B cell (primary cell): ENCODE measurements at regions not wholly inside any gene's neighbourhood (a gene's known extent, or its start where the extent isn't known, plus 50 kb on each side); places are given as distances from the start of the nearest gene placed in this dataset.

Experiments used
- ATAC-seq: fragments of 200-7000 bp; cut with Tn5 transposase; one replicate; pipeline ENCODE4 v1.10.0; 2021; ENCODE audit warnings: low read depth, mild to moderate bottlenecking, moderate number of reproducible peaks, moderate library complexity
- CTCF ChIA-PET: fragments of 350-600 bp; sonication (Branson Sonifier 250); formaldehyde crosslinking; loops from one replicate; lab custom pipeline; 2021; ENCODE audit warnings: antibody characterized with exemption, inconsistent platforms; lab: Charles Lee
- POLR2A ChIA-PET: fragments of 350-600 bp; sonication (Branson Sonifier 250); formaldehyde crosslinking; loops from one replicate; lab custom pipeline; 2021; ENCODE audit warnings: antibody characterized with exemption; lab: Charles Lee
- DNase-seq: peaks from one replicate; pipeline ENCODE4 v3.0.0; 2013
- H2AFZ ChIP-seq: 2 replicates; pipeline ENCODE4 v1.6.1; 2012; ENCODE audit warnings: mild to moderate bottlenecking, low read depth, low read length; ENCODE audit not compliant: insufficient read depth, poor library complexity, severe bottlenecking
- H3K27ac ChIP-seq, 2 donors: 1 replicate in 1 of 2; 2 replicates in 1 of 2; pipeline ENCODE4 v1.5.1; 2012 to 2013; ENCODE audit warnings: low read length in 2 of 2, mild to moderate bottlenecking in 2 of 2, moderate library complexity in 1 of 2
- H3K27me3 ChIP-seq, 4 experiments: fragments of 200-600 bp in 1 of 4; sonication (generic) in 1 of 4; replicated peaks in 1 of 4; 1 replicate in 2 of 4; 2 replicates in 2 of 4; pipeline versions ENCODE4 v1.6.1 to v1.7.0; 2013 to 2016; ENCODE audit warnings: low read length in 3 of 4, mild to moderate bottlenecking in 2 of 4, mixed read lengths in 1 of 4, moderate library complexity in 1 of 4; ENCODE audit not compliant: insufficient read depth in 4 of 4, control insufficient read depth in 3 of 4; ENCODE audit errors: control extremely low read depth in 1 of 4
- H3K36me3 ChIP-seq, 2 experiments: replicated peaks in 1 of 2; 1 replicate in 1 of 2; 2 replicates in 1 of 2; pipeline versions ENCODE4 v1.6.1 to v1.7.1; 2013; ENCODE audit warnings: low read length in 1 of 2; ENCODE audit not compliant: insufficient read depth in 2 of 2, control insufficient read depth in 1 of 2; ENCODE audit errors: control extremely low read depth in 1 of 2, extremely low read depth in 1 of 2
- H3K4me1 ChIP-seq, 2 donors: fragments of 200-600 bp in 1 of 2; sonication (generic) in 1 of 2; 1 replicate in 1 of 2; 2 replicates in 1 of 2; pipeline versions ENCODE4 v1.5.1 to v1.6.1; 2013 to 2017; ENCODE audit warnings: low read length in 2 of 2; ENCODE audit not compliant: control insufficient read depth in 2 of 2, insufficient read depth in 2 of 2
- H3K4me2 ChIP-seq: replicated peaks from 2 replicates; pipeline ENCODE3; 2012; ENCODE audit warnings: mild to moderate bottlenecking, low read depth, low read length; ENCODE audit not compliant: poor library complexity, severe bottlenecking
- H3K4me3 ChIP-seq, 5 experiments: fragments of 200-600 bp in 1 of 5; sonication (generic) in 1 of 5; 1 replicate in 3 of 5; 2 replicates in 2 of 5; pipeline versions ENCODE4 v1.5.1 to v1.7.0; 2011 to 2016; ENCODE audit warnings: low read length in 4 of 5, mild to moderate bottlenecking in 4 of 5, low read depth in 2 of 5, control low read depth in 1 of 5, moderate library complexity in 1 of 5; ENCODE audit not compliant: insufficient read depth in 1 of 5; ENCODE audit errors: control extremely low read depth in 1 of 5, extremely low read depth in 1 of 5
- H3K79me2 ChIP-seq: fragments of 200-600 bp; sonication (generic); one replicate; pipeline ENCODE4 v1.6.0; 2016; ENCODE audit warnings: low read length; ENCODE audit not compliant: control insufficient read depth, insufficient read depth
- H3K9ac ChIP-seq: fragments of 200-600 bp; sonication (generic); 2 replicates; pipeline ENCODE4 v1.6.1; 2017; ENCODE audit warnings: mild to moderate bottlenecking, low read length, moderate library complexity
- H3K9me3 ChIP-seq, 3 donors: one replicate each; pipeline versions ENCODE4 v1.6.1 to v1.7.1; 2013; ENCODE audit warnings: low read length in 2 of 3; ENCODE audit not compliant: control insufficient read depth in 2 of 3, insufficient read depth in 1 of 3; ENCODE audit errors: control extremely low read depth in 1 of 3
- H4K20me1 ChIP-seq: 2 replicates; pipeline ENCODE4 v1.6.0; 2012; ENCODE audit warnings: mild to moderate bottlenecking, low read length; ENCODE audit not compliant: insufficient read depth, control insufficient read depth, poor library complexity, severe bottlenecking
- H3K27ac Mint-ChIP-seq: one replicate; pipeline ENCODE4 v1.8.0; 2021; ENCODE audit warnings: mixed read lengths
- H3K27me3 Mint-ChIP-seq: one replicate; pipeline ENCODE4 v1.8.0; 2021; ENCODE audit warnings: mixed read lengths
- H3K4me1 Mint-ChIP-seq: one replicate; pipeline ENCODE4 v1.8.0; 2021; ENCODE audit warnings: mixed read lengths
- H3K4me3 Mint-ChIP-seq: one replicate; pipeline ENCODE4 v1.8.0; 2021; ENCODE audit warnings: mixed read lengths
- H3K9me3 Mint-ChIP-seq: one replicate; pipeline ENCODE4 v1.8.0; 2022; ENCODE audit warnings: mixed read lengths; ENCODE audit not compliant: insufficient read depth
- CTCF ChIP-seq: fragments of 200-600 bp; IDR thresholded peaks from one replicate; pipeline ENCODE4 v1.8.0; 2022; ENCODE audit warnings: antibody characterized with exemption, mild to moderate bottlenecking
- EZH2 ChIP-seq: IDR thresholded peaks from 2 replicates; pipeline ENCODE4 v1.6.1; 2012; ENCODE audit warnings: borderline replicate concordance, low read depth, mild to moderate bottlenecking, moderate library complexity, low read length; ENCODE audit not compliant: insufficient read depth, poor library complexity, severe bottlenecking
- WGBS: methylation state at CpG from one replicate; pipeline ENCODE4 v1.1.5; 2013; ENCODE audit warnings: missing lambda C conversion rate; ENCODE audit not compliant: insufficient coverage; 5-methylcytosine and 5-hydroxymethylcytosine counted together
- intact Hi-C: fragments of 100-400 bp; cut with micrococcal nuclease; formaldehyde crosslinking; loops from one replicate; pipeline ENCODE4 v1.10.0; 2022

GRCh38 chr2:34810456-34810855 lies 1211.4 kb upstream of the FAM98A start:
- no peak overlapping the region for H3K4me3 Mint-ChIP-seq
- WGBS = 100% methylated on average over 1 of the region's 2 CpGs
- H3K79me2 ChIP-seq = no peaks in the 10 kb centered on the region
- no peak for ATAC-seq
- CTCF ChIA-PET = no interaction called here
- H3K9ac ChIP-seq = no peak overlapping the region
- POLR2A ChIA-PET = no interaction called here
- H3K27me3 Mint-ChIP-seq = no peaks in the 10 kb centered on the region
- H3K36me3 ChIP-seq = no peaks in the 10 kb centered on the region
- H3K4me1 Mint-ChIP-seq = no peaks in the 10 kb centered on the region
- no peaks in the 10 kb centered on the region for H3K9me3 Mint-ChIP-seq
- intact Hi-C loops = no loop called here
- H3K4me2 ChIP-seq = no peak overlapping the region
- no peak overlapping the region for H3K27ac Mint-ChIP-seq
- no peak overlapping the region for H3K4me3 ChIP-seq
- TF ChIP-seq CTCF = no peak
- no peak for TF ChIP-seq EZH2
- no peak overlapping the region for H3K27ac ChIP-seq
- no peaks in the 10 kb centered on the region for H3K4me1 ChIP-seq
- DNase-seq = no peak
- no peaks in the 10 kb centered on the region for H3K9me3 ChIP-seq
- no peaks in the 10 kb centered on the region for H3K27me3 ChIP-seq
- no peaks in the 10 kb centered on the region for H4K20me1 ChIP-seq
- no peak overlapping the region for H2AFZ ChIP-seq

- Histone ChIP-seq H3K4me3 (no peak overlapping the region), H3K79me2 (no peaks in the 10 kb centered on the region), H2AFZ (no peak overlapping the region), H3K36me3 (no peaks in the 10 kb centered on the region), H3K4me2 (no peak overlapping the region), H3K27me3 (no peaks in the 10 kb centered on the region), H3K4me1 (no peaks in the 10 kb centered on the region), H3K9ac (no peak overlapping the region), H3K27ac (no peak overlapping the region), H4K20me1 (no peaks in the 10 kb centered on the region), H3K9me3 (no peaks in the 10 kb centered on the region)
- intact Hi-C loops = no loop called here
- TF ChIP-seq CTCF (no peak), EZH2 (no peak)
- H3K4me3 Mint-ChIP-seq = no peak overlapping the region
- no peak for DNase-seq
- no peaks in the 10 kb centered on the region for H3K4me1 Mint-ChIP-seq
- H3K9me3 Mint-ChIP-seq = no peaks in the 10 kb centered on the region
- no CpG with 5 or more reads among the region's 3 CpGs for WGBS
- ChIA-PET POLR2A (no interaction called here), CTCF (no interaction called here)
- no peak overlapping the region for H3K27ac Mint-ChIP-seq
- H3K27me3 Mint-ChIP-seq = no peaks in the 10 kb centered on the region
- ATAC-seq = no peak
Observed at GRCh38 chr2:34808426-34808825, 1209.3 kb upstream of the FAM98A start.
